ENCODE measurements at regions not wholly inside any gene's neighbourhood (a gene's known extent, or its start where the extent isn't known, plus 50 kb on each side); places are given as distances from the start of the nearest gene placed in this dataset.

DNA sequence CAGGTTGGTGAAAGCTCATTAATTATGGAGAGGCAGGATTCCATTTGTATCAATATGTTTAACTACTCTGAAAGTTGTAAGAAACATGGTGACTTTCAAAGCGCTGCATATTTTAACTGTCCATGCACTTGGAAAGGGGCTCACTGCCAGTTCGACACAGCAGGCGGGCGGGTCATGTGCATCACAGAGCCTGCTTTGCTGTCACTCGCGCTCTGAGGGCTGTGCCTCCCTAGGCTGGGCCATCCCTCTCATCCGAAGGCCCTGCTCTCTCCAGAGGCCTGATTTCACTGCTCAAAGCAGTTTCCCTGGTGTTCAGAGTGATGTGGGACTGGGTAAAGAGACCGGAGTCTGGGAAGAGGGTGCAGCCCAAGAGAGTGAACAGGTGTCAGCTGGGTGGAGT lies 422.0 kb upstream of the MON1B start:
- H3K79me2 ChIP-seq (ENCODE audit: insufficient read depth, low read length), result no peaks in the 10 kb centered on the region
- H3K36me3 ChIP-seq (ENCODE audit: low read length), result no peaks in the 10 kb centered on the region
- H4K20me1 ChIP-seq (ENCODE audit: low read depth, low read length), result no peaks in the 10 kb centered on the region
- H3K27ac ChIP-seq (ENCODE audit: low read depth, low read length), result no peak overlapping the region
- no peaks in the 10 kb centered on the region for H3F3A ChIP-seq (ENCODE audit: insufficient read depth)
- no peak overlapping the region for H3K4me3 ChIP-seq (ENCODE audit: insufficient read depth, low read length, poor library complexity, severe bottlenecking)
- no peak overlapping the region for H3K4me2 ChIP-seq (ENCODE audit: low read depth, low read length, poor library complexity, severe bottlenecking)
- no peak overlapping the region for H2AFZ ChIP-seq (ENCODE audit: low read depth, low read length, severe bottlenecking)
- no peak overlapping the region for H3K9ac ChIP-seq (ENCODE audit: low read length)
- TF ChIP-seq CTCF (IDR thresholded peaks at IDR 0.05; ENCODE audit: insufficient read depth, low read length, poor library complexity, severe bottlenecking) (no peak), EZH2phosphoT487 (conservative IDR thresholded peaks at IDR 0.05; ENCODE audit: low read length) (no peak)
- H3K27me3 ChIP-seq (ENCODE audit: low read length), result no peaks in the 10 kb centered on the region
- no peaks in the 10 kb centered on the region for H3K9me3 ChIP-seq (ENCODE audit: insufficient read depth, low read length)
- H3K9me2 ChIP-seq (replicated peaks; ENCODE audit: insufficient read depth, low read length), result no peaks in the 10 kb centered on the region

DNA sequence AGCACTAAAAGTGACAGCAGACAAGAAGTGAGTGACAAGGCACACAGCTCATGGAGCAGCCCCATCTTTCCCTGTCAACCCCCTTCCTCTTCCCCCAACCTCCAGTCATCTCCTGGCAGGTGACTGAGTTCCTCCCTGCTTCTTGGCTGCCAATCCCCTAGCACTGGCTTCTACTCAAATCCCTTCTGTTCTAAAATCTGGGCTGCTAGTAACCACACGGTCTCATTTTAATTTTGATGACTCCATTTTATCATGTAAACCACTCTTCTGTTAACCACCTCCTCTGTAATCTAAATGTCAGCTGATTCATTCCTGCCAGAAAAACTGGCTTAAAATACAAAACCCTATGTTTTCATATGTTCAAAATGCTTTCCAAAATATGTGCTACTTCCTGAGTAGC lies 419.8 kb upstream of the MON1B start:
- no peak overlapping the region for H3K27ac ChIP-seq (ENCODE audit: low read depth, low read length)
- no peaks in the 10 kb centered on the region for H4K20me1 ChIP-seq (ENCODE audit: low read depth, low read length)
- H3K9ac ChIP-seq (ENCODE audit: low read length), result no peak overlapping the region
- H2AFZ ChIP-seq (ENCODE audit: low read depth, low read length, severe bottlenecking), result no peak overlapping the region
- no peak overlapping the region for H3K4me3 ChIP-seq (ENCODE audit: insufficient read depth, low read length, poor library complexity, severe bottlenecking)
- no peaks in the 10 kb centered on the region for H3F3A ChIP-seq (ENCODE audit: insufficient read depth)
- TF ChIP-seq EZH2phosphoT487 (conservative IDR thresholded peaks at IDR 0.05; ENCODE audit: low read length), result no peak
- TF ChIP-seq CTCF (IDR thresholded peaks at IDR 0.05; ENCODE audit: insufficient read depth, low read length, poor library complexity, severe bottlenecking), result no peak
- no peak overlapping the region for H3K4me2 ChIP-seq (ENCODE audit: low read depth, low read length, poor library complexity, severe bottlenecking)
- H3K36me3 ChIP-seq (ENCODE audit: low read length), result no peaks in the 10 kb centered on the region
- H3K27me3 ChIP-seq (ENCODE audit: low read length), result no peaks in the 10 kb centered on the region
- no peaks in the 10 kb centered on the region for H3K9me2 ChIP-seq (replicated peaks; ENCODE audit: insufficient read depth, low read length)
- no peaks in the 10 kb centered on the region for H3K79me2 ChIP-seq (ENCODE audit: insufficient read depth, low read length)
- no peaks in the 10 kb centered on the region for H3K9me3 ChIP-seq (ENCODE audit: insufficient read depth, low read length)

DNA sequence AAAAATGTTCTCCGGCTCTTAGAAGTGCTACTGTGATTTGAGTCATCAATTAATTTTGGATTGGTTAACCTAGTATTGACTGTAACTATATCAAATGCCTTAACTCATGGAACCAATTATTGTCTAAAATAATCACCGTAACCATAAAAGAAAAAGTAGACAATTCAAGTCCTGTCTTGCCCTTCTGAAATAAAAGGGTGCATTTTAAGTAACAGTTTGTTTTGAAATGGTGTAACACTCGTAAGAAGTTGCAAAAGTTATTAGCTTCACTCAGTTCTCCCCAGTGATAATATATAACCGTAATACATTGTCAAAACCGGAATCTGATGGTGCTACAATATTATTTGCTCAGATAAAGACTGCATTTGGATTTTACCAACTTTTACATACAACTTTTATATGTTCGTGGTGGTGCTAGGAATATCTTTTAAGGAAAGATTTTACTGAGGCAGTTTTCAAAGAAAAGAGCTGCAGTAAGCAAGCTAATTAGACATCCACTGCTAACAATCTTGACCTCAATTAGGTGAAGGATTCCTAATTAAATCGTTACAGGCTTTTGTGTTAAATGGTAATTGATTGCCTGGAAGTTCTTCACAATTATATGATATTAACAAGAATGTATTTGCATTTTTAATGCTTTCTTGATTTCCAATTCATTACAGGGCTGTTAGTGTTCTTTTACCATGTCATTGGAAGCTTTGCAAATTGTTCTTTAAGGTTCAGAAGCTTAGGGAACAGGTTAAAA lies 413.1 kb upstream of the MON1B start:
- H3K27me3 ChIP-seq (ENCODE audit: low read length), result peaks cover 3% of the 10 kb centered on the region; the same call in 1 of the 2 replicates
- TF ChIP-seq CTCF (IDR thresholded peaks at IDR 0.05; ENCODE audit: insufficient read depth, low read length, poor library complexity, severe bottlenecking) (no peak), EZH2phosphoT487 (conservative IDR thresholded peaks at IDR 0.05; ENCODE audit: low read length) (no peak)

More for the DNA sequence above, 413.1 kb upstream of the MON1B start:
- no peak overlapping the region for H3K9ac ChIP-seq (ENCODE audit: low read length)
- H3K4me3 ChIP-seq (ENCODE audit: insufficient read depth, low read length, poor library complexity, severe bottlenecking), result no peak overlapping the region
- H3K4me2 ChIP-seq (ENCODE audit: low read depth, low read length, poor library complexity, severe bottlenecking), result no peak overlapping the region
- no peaks in the 10 kb centered on the region; the same call in 1 of the 2 replicates for H3K9me2 ChIP-seq (replicated peaks; ENCODE audit: insufficient read depth, low read length)
- no peak overlapping the region for H3K27ac ChIP-seq (ENCODE audit: low read depth, low read length)
- H3K79me2 ChIP-seq (ENCODE audit: insufficient read depth, low read length), result no peaks in the 10 kb centered on the region
- no peaks in the 10 kb centered on the region for H3K36me3 ChIP-seq (ENCODE audit: low read length)
- no peaks in the 10 kb centered on the region for H4K20me1 ChIP-seq (ENCODE audit: low read depth, low read length)
- no peak overlapping the region for H2AFZ ChIP-seq (ENCODE audit: low read depth, low read length, severe bottlenecking)
- no peaks in the 10 kb centered on the region for H3K9me3 ChIP-seq (ENCODE audit: insufficient read depth, low read length)
- H3F3A ChIP-seq (ENCODE audit: insufficient read depth), result no peaks in the 10 kb centered on the region

Data from SU-DHL-6 (cell line).